Naive B cell (primary cell): ENCODE measurements at regions not wholly inside any gene's neighbourhood (a gene's known extent, or its start where the extent isn't known, plus 50 kb on each side); places are given as distances from the start of the nearest gene placed in this dataset.
"Not testable (repeated sequence)": the region's sequence is repeated elsewhere in the genome, so short reads cannot be mapped to it uniquely, and the experiment has no call there.

Source experiments
- ATAC-seq, 2 donors: fragments of 150-1000 bp; cut with Tn5 transposase; 2 replicates each; pipeline ENCODE4 v1.10.0; 2021; ENCODE audit warnings: low read depth in 2 of 2, mild to moderate bottlenecking in 2 of 2, moderate library complexity in 2 of 2
- DNase-seq: peaks from one replicate; pipeline ENCODE4 v3.0.0; 2022
- H3K27ac Mint-ChIP-seq, 6 donors: one replicate each; pipeline ENCODE4 v1.8.0; 2020 to 2022; ENCODE audit warnings: mild to moderate bottlenecking in 6 of 6, mixed read lengths in 6 of 6, moderate library complexity in 5 of 6, inconsistent platforms in 2 of 6
- H3K27me3 Mint-ChIP-seq, 3 donors: one replicate each; pipeline ENCODE4 v1.8.0; 2021 to 2022; ENCODE audit warnings: mixed read lengths in 3 of 3, mild to moderate bottlenecking in 1 of 3
- H3K36me3 Mint-ChIP-seq, 2 donors: one replicate each; pipeline ENCODE4 v1.8.0; 2020 to 2022; ENCODE audit warnings: mixed read lengths in 2 of 2, inconsistent platforms in 1 of 2, mild to moderate bottlenecking in 1 of 2
- H3K4me1 Mint-ChIP-seq, 3 donors: one replicate each; pipeline ENCODE4 v1.8.0; 2020 to 2022; ENCODE audit warnings: mixed read lengths in 3 of 3, inconsistent platforms in 1 of 3, mild to moderate bottlenecking in 1 of 3, moderate library complexity in 1 of 3
- H3K4me3 Mint-ChIP-seq, 8 donors: one replicate each; pipeline ENCODE4 v1.8.0; 2020 to 2022; ENCODE audit warnings: mild to moderate bottlenecking in 8 of 8, mixed read lengths in 8 of 8, moderate library complexity in 8 of 8, inconsistent platforms in 2 of 8
- H3K9me3 Mint-ChIP-seq, 7 donors: one replicate each; pipeline ENCODE4 v1.8.0; 2020 to 2022; ENCODE audit warnings: mixed read lengths in 7 of 7, mild to moderate bottlenecking in 5 of 7, inconsistent platforms in 2 of 7, moderate library complexity in 1 of 7

DNA sequence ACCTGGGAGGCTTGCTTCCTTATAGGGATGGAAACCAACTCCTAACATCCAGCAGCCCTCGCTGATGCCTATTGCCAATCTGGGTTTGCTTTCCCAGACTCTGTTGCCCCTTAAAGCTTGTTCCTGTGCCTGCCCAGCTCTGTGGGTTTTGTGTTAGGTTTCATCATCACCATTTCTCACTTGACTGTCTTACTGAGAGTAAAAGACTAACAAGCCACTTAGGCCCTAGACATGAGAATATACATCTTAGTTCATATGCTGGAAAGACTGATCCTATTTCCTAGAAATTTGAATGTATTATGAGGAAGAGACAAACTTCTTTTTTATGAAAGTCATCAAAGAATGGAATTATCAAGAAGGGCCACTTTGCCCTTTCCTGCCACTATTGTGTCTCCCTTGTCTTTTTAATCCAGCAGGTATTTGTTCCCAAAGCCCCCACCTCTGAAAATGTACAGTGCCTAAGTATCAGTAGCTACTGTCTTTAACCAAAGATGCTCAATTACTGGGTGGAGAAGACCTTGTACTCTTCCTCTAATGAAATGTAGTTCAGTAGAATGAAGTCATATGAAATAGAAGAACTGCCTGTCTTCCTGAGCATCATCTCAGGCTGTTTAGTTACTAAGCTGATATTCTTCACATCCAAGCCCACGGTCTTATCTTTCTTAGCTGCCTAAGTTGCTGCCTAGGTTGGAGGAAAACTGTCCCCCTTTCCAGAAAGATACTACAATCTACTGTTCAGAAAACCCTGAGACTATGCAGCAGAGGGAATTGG lies 59.8 kb upstream of the ZPLD1 start:
- Mint-ChIP-seq H3K4me1 (no peaks in the 10 kb centered on the region), H3K4me3 (no peak overlapping the region), H3K27me3 (peaks cover 0 to 21% (median 8%) of the 10 kb centered on the region in 3 donors), H3K36me3 (no peaks in the 10 kb centered on the region), H3K27ac (no peak overlapping the region), H3K9me3 (no peaks in the 10 kb centered on the region)
- no peak for DNase-seq
- no peak for ATAC-seq

GRCh38 chr3:102378216-102378615 lies 56.6 kb upstream of the ZPLD1 start:
- ATAC-seq, result no peak
- peaks cover 0 to 15% (median 8%) of the 10 kb centered on the region in 3 donors for H3K27me3 Mint-ChIP-seq
- no peaks in the 10 kb centered on the region for H3K9me3 Mint-ChIP-seq
- no peak for DNase-seq
- no peak overlapping the region for H3K4me3 Mint-ChIP-seq
- no peaks in the 10 kb centered on the region for H3K4me1 Mint-ChIP-seq
- H3K27ac Mint-ChIP-seq, result no peak overlapping the region
- H3K36me3 Mint-ChIP-seq, result no peaks in the 10 kb centered on the region

DNA sequence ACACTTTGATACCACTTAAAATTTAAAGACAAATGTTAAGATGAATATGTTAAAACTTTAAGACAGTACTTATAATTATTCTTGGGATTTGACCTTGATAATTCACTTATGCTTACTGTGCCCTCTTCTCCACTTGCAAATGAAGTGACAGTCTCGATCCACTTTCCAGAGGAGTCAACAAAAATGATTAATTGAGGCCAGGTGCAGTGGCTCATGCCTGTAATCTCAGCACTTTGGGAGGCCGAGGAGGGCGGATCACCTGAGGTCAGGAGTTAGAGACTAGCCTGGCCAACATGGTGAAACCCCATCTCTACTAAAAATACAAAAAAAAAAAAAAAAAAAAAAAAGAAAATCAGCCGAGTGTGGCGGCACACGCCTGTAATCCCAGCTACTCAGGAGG lies 52.6 kb upstream of the ZPLD1 start:
- not testable (repeated sequence) for DNase-seq, H3K27me3 Mint-ChIP-seq, H3K9me3 Mint-ChIP-seq, H3K4me1 Mint-ChIP-seq, H3K4me3 Mint-ChIP-seq, H3K36me3 Mint-ChIP-seq, H3K27ac Mint-ChIP-seq, ATAC-seq
